ENCODE measurements at regions not wholly inside any gene's neighbourhood (a gene's known extent, or its start where the extent isn't known, plus 50 kb on each side); places are given as distances from the start of the nearest gene placed in this dataset.

- no peak for DNase-seq
Measured at GRCh38 chr17:72372185-72372584, 251.4 kb downstream of the SOX9 start.

DNA sequence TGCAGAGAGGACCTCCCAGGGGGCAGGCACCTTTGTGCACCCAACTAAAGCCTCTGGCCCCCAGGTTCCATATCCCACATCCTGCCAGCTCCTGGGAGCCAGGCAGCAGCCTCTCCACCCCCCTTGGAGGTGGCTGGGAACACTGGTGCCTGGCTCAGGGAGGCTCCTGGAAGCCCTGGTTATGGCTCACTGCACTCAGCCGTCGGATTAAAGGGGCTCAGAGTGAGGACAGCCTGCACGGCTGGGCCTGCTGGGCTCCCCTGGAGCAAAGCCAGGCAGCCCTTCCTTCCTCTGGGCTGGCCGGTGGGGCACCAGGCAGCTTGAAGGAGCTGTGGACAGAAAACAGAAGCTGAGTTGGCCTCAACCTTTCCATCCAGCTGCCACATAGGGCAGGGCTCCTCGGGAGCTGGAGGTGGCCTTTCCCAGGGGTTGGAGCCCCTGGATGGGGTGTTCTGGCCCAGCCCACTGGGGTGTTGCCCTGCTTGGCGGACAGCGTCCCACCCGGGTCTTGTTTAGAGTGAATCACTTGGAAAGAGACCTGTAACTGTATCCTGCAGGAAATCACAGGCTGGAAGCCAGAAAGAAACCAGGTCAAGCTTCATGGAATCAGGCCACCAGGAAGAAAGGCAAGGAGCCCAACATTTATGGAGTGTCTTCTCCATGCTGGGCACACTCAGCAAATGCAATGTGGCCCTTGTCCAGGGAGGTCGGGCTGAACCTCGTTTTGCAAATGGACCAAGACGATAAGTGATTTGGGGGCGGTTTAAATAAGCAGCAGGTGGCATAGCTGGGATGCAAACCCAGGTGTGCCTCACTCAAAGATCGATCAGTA is 253.3 kb downstream of the SOX9 start:
- DNase-seq = no peak

- no peak for DNase-seq
Measured at GRCh38 chr17:72376526-72377345, 255.9 kb downstream of the SOX9 start.

- no peak for DNase-seq
Measured at GRCh38 chr17:72378414-72379390, 257.9 kb downstream of the SOX9 start.

DNA sequence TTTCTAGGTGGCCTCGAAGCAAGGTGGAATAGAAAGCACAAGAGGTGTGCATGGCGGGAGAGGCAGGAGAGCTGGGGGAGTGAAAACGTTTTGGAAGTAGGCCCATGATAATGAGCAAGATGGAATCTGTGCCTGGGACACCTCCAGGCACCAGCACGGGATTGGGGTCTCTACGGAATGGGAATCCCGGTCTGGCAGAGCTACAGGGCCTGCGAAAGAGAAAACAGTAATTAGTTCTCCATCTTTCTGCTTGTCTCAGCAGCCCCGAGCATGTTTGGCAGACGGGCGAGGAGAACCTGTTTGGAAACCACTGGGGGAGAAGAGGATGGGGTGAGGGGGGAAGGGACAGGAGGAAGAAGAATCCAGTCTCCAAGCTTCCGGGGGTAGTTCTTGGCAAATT is 258.7 kb downstream of the SOX9 start:
- DNase-seq = no peak

DNA sequence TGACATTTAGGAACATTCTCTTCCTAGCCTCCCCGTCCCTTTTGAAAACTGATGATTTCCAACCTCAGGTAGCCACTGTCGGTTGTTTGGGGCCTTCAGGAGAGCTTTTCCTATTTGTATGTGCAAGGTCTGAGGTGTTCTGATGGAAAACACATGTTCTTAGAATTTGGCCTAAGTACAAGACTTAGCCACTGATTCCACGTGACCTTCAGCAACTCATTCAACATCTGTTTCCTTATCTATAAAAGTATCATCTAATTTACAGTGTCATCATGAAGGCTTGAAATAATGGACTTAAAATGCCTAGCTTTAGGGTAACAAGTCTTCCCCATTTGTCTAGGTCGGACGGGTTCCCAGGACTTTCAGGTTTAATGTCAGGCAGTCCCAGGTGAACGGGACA is 259.3 kb downstream of the SOX9 start:
- DNase-seq = no peak

DNA sequence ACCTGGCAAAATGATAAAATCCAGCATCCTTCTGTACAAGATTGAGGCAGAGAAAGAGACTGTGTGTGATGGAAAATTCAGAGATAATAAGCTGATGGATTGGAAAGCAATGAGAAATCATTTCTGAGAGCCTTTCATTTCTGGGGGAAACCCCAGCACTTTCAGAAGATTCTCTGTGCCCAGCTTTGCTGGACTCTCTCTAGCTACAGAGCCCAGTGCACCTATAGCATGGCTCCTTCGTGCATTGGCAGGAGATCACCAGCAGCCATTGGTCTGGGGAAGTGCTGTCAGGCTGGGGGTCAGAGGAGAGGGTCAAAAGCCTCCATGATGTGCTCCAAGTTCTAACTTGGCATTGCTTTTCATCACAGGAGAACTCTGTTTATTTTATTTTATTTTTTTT is 259.9 kb downstream of the SOX9 start:
- DNase-seq = no peak

DNA sequence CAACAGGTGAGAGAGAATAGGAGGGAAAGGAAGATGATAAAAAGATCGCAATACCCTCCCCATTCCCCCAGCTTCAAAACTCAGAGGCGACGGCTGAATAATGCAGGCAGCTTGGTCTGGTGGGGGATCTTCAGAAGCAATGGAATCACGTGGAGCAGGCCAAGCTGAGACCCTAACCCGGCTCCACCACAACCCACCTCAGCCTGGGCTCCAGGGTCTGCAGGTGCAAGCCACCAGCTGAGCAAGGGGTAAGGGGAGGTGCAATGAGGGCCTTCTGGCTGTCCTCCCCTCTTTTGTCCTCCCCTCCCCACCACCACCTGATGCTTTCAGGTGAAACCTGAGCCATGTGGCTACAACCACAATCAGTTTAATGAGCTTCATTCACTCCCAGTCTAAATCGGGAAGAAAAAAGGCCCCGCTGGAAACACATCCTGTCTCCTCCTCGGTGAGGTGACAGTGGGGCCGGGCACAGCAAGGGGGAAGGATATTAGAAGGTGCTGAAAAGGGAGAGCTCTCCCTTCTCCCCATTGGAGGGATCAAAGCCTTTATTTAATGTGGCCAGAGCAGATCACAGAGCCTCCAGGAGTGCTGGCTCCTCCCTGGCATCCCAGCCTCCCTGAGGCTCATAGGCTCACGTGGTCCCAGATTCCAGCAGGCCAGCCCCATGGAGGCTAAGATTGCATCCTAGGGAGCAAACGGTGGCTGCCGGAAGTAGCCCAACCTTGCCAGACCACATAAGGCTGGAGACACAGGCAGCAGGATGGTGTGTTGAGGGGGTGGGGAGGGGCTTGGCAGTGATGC is 261.0 kb downstream of the SOX9 start:
- no peak for DNase-seq

DNA sequence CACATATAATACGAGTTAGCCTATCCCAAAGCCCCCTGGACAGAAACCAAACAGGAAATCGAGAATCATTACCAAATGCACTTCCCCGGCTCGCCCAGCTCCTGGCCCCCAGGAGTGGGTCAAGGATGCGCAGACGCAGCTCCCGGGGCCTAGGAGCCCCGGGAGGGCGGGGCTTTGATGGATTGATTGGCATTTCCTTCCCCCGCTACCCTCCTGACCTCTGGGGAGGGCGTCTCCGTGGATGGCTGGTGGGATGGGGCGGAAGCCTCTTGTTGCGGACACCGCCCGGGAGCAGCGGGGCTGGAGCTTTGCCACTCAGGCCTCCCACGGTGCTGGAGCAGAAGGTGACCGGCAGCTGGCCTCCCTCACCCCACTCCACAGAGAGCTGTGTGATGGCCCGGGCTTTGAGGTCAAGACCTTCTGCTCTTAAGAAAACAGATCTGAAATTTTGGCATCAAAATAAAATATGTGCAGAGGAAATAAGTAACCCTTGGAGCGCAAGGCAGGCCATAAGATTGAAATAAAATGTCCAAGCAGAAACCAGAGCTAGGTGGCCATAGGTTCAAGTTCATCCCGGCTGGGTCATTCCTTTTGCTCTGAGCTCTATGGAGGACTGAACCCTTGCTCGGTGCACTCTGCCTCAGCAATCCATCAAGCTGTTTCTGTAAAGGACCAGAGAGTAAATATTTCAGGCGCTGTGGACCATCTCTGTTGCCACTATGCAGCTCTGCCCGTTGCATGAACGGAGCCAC is 262.3 kb downstream of the SOX9 start:
- no peak for DNase-seq

DNA sequence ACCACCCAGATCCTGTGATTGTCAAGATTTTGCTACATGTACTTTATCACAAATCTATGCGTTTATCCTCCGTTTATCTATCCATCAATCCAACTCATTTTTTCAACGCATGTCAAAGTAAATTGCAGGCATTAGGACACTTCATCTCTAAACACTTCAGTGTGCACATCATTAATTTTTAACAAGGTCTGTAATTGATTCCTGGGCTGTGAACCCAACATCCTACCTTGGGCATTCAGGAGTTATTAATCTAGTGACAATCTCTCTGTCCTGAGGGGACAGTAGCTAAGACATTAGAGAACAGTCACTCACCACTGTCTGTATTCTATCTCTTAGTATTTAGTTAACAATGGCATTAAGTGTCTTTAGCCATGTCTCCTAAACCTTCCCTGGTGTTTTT is 264.7 kb downstream of the SOX9 start:
- no peak for DNase-seq

GRCh38 chr17:72386173-72386572 is 265.4 kb downstream of the SOX9 start:
- DNase-seq = peak in 1 of 2 experiments; percentile 9

- DNase-seq = no peak
Measured at GRCh38 chr17:72386619-72387237, 265.9 kb downstream of the SOX9 start.

DNA sequence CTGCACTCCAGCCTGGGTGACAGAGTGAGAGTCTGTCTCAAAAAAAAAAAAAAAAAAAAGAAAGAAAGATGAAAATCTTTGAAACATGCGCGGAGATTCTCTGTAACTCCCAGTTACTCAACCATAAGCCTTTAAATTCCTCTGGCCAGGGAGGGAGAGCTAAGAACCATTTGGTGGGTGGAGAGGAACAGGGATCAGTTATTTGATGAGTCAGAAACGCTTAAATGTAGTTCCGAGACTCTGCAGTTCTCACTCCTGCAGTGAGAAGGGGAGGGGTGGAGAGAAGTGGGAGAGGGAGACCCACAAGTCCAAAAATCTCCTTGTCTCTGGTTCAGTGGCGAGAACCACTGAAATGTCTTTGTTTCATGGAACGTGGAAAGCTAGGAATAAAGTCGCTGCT is 266.7 kb downstream of the SOX9 start:
- DNase-seq = no peak

DNA sequence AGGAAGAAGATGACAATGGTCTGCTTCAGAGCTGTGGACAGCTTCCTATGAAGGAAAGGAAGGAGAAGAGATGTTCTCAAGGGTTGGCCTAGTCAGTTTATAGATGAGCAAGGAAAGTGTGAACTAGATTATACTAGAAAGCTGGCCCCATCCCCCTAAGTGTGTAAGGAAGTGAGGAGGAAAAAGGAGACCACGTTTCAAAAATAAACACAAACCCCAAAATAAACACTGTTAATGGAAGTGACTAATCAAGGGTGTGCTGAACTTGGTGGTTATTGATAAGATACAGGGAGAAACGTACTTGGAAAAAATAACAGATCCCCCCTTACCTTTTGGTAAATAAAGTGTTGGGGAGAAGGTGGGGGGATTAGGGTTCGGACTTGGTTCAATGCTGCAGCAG is 267.1 kb downstream of the SOX9 start:
- no peak for DNase-seq

GRCh38 chr17:72388765-72389473 is 268.1 kb downstream of the SOX9 start:
- DNase-seq = peak in 1 of 2 experiments; percentile 29

- DNase-seq = peak; percentile 49 to 70
Measured at GRCh38 chr17:72390675-72391508, 270.1 kb downstream of the SOX9 start.

DNA sequence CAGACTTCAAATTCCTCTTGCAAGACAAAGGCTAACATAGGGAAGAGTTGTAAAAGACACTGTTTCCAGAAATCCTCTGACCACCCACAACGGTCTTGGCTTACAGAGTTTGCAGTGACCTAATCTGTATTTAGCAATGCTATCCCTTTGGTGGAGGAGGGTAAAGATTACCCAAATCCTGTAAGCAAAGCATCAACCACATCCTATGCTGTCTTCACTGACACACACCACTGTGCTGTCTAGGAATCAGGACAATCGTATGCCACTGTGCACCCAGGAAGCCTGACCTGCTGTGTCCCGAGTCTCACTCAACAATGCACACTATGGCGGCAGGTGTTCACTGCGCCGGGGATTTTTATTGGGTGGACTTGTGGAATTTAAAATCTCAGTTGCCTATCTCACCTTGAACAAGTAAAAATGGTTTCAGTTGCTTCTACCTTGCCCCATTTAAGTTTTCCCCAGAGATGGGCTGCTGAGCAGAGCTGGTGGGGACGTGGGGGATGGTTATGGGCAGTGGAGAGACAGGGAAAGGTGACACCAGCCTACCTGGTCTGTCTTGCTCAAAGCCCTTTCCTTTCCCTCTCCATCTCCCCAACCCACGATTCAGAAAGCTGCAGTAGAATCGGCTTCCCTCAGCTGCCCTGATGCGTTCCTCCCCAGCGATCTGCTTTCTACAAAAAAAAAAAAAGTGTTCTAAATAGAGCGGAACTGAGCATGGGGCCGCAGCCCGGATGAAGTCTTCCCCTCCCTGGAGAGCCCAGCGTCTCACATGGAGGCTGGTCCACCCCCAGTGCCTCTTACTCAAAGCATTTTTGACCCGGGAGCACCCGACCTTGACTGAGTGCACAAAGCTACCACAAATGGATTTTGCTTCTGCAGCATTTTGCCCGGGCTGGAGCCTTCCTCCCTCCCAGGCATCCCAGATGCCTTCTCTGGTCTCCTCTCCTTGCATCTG is 271.5 kb downstream of the SOX9 start:
- no peak for DNase-seq

- DNase-seq = peak; percentile 75 to 87
Measured at GRCh38 chr17:72393553-72393952, 272.7 kb downstream of the SOX9 start.

Data from SW 1271 (cell line).